H9 (cell line): ENCODE measurements at regions not wholly inside any gene's neighbourhood (a gene's known extent, or its start where the extent isn't known, plus 50 kb on each side); places are given as distances from the start of the nearest gene placed in this dataset.

Experiments used
- DNase-seq: peaks from one replicate; pipeline ENCODE4 v3.0.0-alpha.2; 2017
- H2AFZ ChIP-seq: one replicate; pipeline ENCODE4 v1.6.1; 2013; ENCODE audit warnings: mild to moderate bottlenecking, low read length, control low read depth, moderate library complexity
- H2AK5ac ChIP-seq: 2 replicates; pipeline ENCODE4 v1.6.1; 2013; ENCODE audit warnings: low read length, control low read depth, mixed read lengths; ENCODE audit not compliant: insufficient read length
- H2BK120ac ChIP-seq: one replicate; pipeline ENCODE4 v1.6.1; 2013; ENCODE audit warnings: low read depth, mild to moderate bottlenecking, low read length, control low read depth, inconsistent platforms; ENCODE audit not compliant: poor library complexity, severe bottlenecking
- H2BK12ac ChIP-seq: 2 replicates; pipeline ENCODE4 v1.6.1; 2013; ENCODE audit warnings: low read length, control low read depth, mixed read lengths, low read depth; ENCODE audit not compliant: insufficient read length
- H2BK15ac ChIP-seq: 2 replicates; pipeline ENCODE4 v1.6.1; 2013; ENCODE audit warnings: low read depth, low read length, control low read depth
- H2BK20ac ChIP-seq: one replicate; pipeline ENCODE4 v1.6.1; 2013; ENCODE audit warnings: low read depth, mild to moderate bottlenecking, low read length, control low read depth, inconsistent platforms; ENCODE audit not compliant: poor library complexity, severe bottlenecking
- H2BK5ac ChIP-seq: 2 replicates; pipeline ENCODE4 v1.6.1; 2013; ENCODE audit warnings: low read length, control low read depth, mixed read lengths; ENCODE audit not compliant: insufficient read length
- H3K14ac ChIP-seq: 2 replicates; pipeline ENCODE4 v1.6.1; 2013; ENCODE audit warnings: low read length, control low read depth; ENCODE audit not compliant: insufficient read depth
- H3K18ac ChIP-seq: 2 replicates; pipeline ENCODE4 v1.6.1; 2013; ENCODE audit warnings: low read depth, mild to moderate bottlenecking, mixed read lengths, low read length, control low read depth; ENCODE audit not compliant: insufficient read length
- H3K23ac ChIP-seq: 2 replicates; pipeline ENCODE4 v1.6.1; 2013; ENCODE audit warnings: low read length, control low read depth, mixed read lengths, low read depth; ENCODE audit not compliant: insufficient read length
- H3K23me2 ChIP-seq: 2 replicates; pipeline ENCODE4 v1.6.1; 2013; ENCODE audit warnings: low read depth, mild to moderate bottlenecking, mixed read lengths, low read length, control low read depth; ENCODE audit not compliant: insufficient read length, poor library complexity, severe bottlenecking
- H3K27ac ChIP-seq: 2 replicates; pipeline ENCODE4 v1.5.1; 2013; ENCODE audit warnings: low read length, control low read depth, mixed read lengths, low read depth; ENCODE audit not compliant: insufficient read length
- H3K27me3 ChIP-seq: 2 replicates; pipeline ENCODE4 v1.6.1; 2013; ENCODE audit warnings: low read length, control low read depth, inconsistent platforms; ENCODE audit not compliant: insufficient read depth
- H3K4ac ChIP-seq: 2 replicates; pipeline ENCODE4 v1.6.1; 2013; ENCODE audit warnings: low read depth, mild to moderate bottlenecking, control low read depth, inconsistent platforms, low read length, moderate library complexity
- H3K4me1 ChIP-seq: 2 replicates; pipeline ENCODE4 v1.6.1; 2013; ENCODE audit warnings: low read length, control low read depth, inconsistent platforms; ENCODE audit not compliant: insufficient read depth
- H3K4me2 ChIP-seq: 2 replicates; pipeline ENCODE4 v1.6.1; 2013; ENCODE audit warnings: low read length, control low read depth, mixed read lengths; ENCODE audit not compliant: insufficient read length, insufficient read depth
- H3K56ac ChIP-seq: 2 replicates; pipeline ENCODE4 v1.6.1; 2013; ENCODE audit warnings: low read depth, mild to moderate bottlenecking, mixed read lengths, low read length, control low read depth; ENCODE audit not compliant: insufficient read length
- H3K79me1 ChIP-seq: 2 replicates; pipeline ENCODE4 v1.6.1; 2013; ENCODE audit warnings: low read depth, mild to moderate bottlenecking, moderate library complexity, low read length, control low read depth, inconsistent platforms; ENCODE audit not compliant: insufficient read depth, poor library complexity, severe bottlenecking
- H3K79me2 ChIP-seq: 2 replicates; pipeline ENCODE4 v1.6.1; 2013; ENCODE audit warnings: low read length, control low read depth, inconsistent platforms; ENCODE audit not compliant: insufficient read depth
- H3K9ac ChIP-seq: 2 replicates; pipeline ENCODE4 v1.6.1; 2013; ENCODE audit warnings: low read length, control low read depth, mixed read lengths; ENCODE audit not compliant: insufficient read length; ENCODE audit errors: extremely low read depth
- H3K9me3 ChIP-seq: one replicate; pipeline ENCODE4 v1.6.1; 2013; ENCODE audit warnings: low read depth, low read length, inconsistent platforms; ENCODE audit not compliant: control insufficient read depth
- H3T11ph ChIP-seq: one replicate; pipeline ENCODE4 v1.6.1; 2013; ENCODE audit warnings: mild to moderate bottlenecking, low read length, control low read depth, inconsistent platforms
- H4K20me1 ChIP-seq: one replicate; pipeline ENCODE4 v1.6.1; 2013; ENCODE audit not compliant: control insufficient read depth, insufficient read length, insufficient read depth
- H4K5ac ChIP-seq: 2 replicates; pipeline ENCODE4 v1.6.1; 2013; ENCODE audit warnings: low read depth, mild to moderate bottlenecking, mixed read lengths, low read length, control low read depth; ENCODE audit not compliant: insufficient read length
- H4K8ac ChIP-seq: replicated peaks from 2 replicates; pipeline ENCODE4 v1.6.1; 2013; ENCODE audit warnings: low read length, control low read depth, mixed read lengths, low read depth; ENCODE audit not compliant: insufficient read length
- H4K91ac ChIP-seq: 2 replicates; pipeline ENCODE4 v1.6.1; 2013; ENCODE audit warnings: low read depth, mild to moderate bottlenecking, moderate library complexity, mixed read lengths, low read length, control low read depth; ENCODE audit not compliant: insufficient read length
- H3K27ac Mint-ChIP-seq, 3 experiments: 2 replicates in 2 of 3; 3 replicates in 1 of 3; pipeline ENCODE4 v1.8.0; 2020 to 2021; ENCODE audit warnings: mixed read lengths in 3 of 3, mild to moderate bottlenecking in 1 of 3, moderate library complexity in 1 of 3
- H3K27me3 Mint-ChIP-seq: 2 replicates; pipeline ENCODE4 v1.8.0; 2021; ENCODE audit warnings: low read depth, mild to moderate bottlenecking, moderate library complexity, mixed read lengths
- H3K36me3 Mint-ChIP-seq, 3 experiments: 2 replicates in 2 of 3; 3 replicates in 1 of 3; pipeline ENCODE4 v1.8.0; 2020 to 2021; ENCODE audit warnings: low read depth in 3 of 3, mixed read lengths in 3 of 3; ENCODE audit not compliant: insufficient read depth in 1 of 3
- H3K4me1 Mint-ChIP-seq, 2 experiments: 2 replicates each; pipeline ENCODE4 v1.8.0; 2020; ENCODE audit warnings: mixed read lengths in 2 of 2
- H3K4me3 Mint-ChIP-seq, 2 experiments: 2 replicates in 1 of 2; 3 replicates in 1 of 2; pipeline ENCODE4 v1.8.0; 2020 to 2021; ENCODE audit warnings: mild to moderate bottlenecking in 2 of 2, mixed read lengths in 2 of 2, moderate library complexity in 1 of 2
- H3K9me3 Mint-ChIP-seq, 2 experiments: 2 replicates in 1 of 2; 3 replicates in 1 of 2; pipeline ENCODE4 v1.8.0; 2020; ENCODE audit warnings: mild to moderate bottlenecking in 2 of 2, mixed read lengths in 2 of 2, moderate library complexity in 1 of 2
- CTCF ChIP-seq: fragments of 200-600 bp; sonication (generic); conservative IDR thresholded peaks from 3 replicates; pipeline ENCODE4 v1.8.0; 2021; ENCODE audit warnings: antibody characterized with exemption, mild to moderate bottlenecking
- WGBS: extraction: QIAGEN DNeasy Blood & Tissue Kit; methylation state at CpG from one replicate; pipeline ENCODE4 v1.1.7; 2013; ENCODE audit warnings: missing lambda C conversion rate, low lambda C conversion rate, mixed read lengths; ENCODE audit not compliant: insufficient read length; ENCODE audit errors: extremely low coverage; 5-methylcytosine and 5-hydroxymethylcytosine counted together

- Mint-ChIP-seq H3K9me3 (no peaks in the 10 kb centered on the region), H3K27ac (no peak overlapping the region), H3K27me3 (no peaks in the 10 kb centered on the region), H3K4me3 (no peak overlapping the region), H3K36me3 (no peaks in the 10 kb centered on the region), H3K4me1 (no peaks in the 10 kb centered on the region)
- Histone ChIP-seq H2AK5ac (no peak overlapping the region), H2BK12ac (no peak overlapping the region), H2BK5ac (no peak overlapping the region), H3K18ac (no peak overlapping the region), H4K91ac (no peak overlapping the region), H3K79me1 (no peaks in the 10 kb centered on the region), H3K4me1 (no peaks in the 10 kb centered on the region), H2BK15ac (no peak overlapping the region), H3K4ac (no peak overlapping the region), H3K14ac (no peak overlapping the region), H2AFZ (no peak overlapping the region), H4K5ac (no peak overlapping the region), H3K4me2 (no peak overlapping the region), H3K23ac (no peak overlapping the region), H3K23me2 (no peaks in the 10 kb centered on the region), H2BK120ac (no peak overlapping the region), H3K79me2 (no peaks in the 10 kb centered on the region), H3T11ph (no peak overlapping the region), H3K9ac (no peak overlapping the region), H3K56ac (no peak overlapping the region), H3K27me3 (no peaks in the 10 kb centered on the region), H4K8ac (no peak overlapping the region), H3K9me3 (no peaks in the 10 kb centered on the region), H4K20me1 (no peaks in the 10 kb centered on the region), H2BK20ac (no peak overlapping the region), H3K27ac (no peak overlapping the region)
- no peak for TF ChIP-seq CTCF
- no peak for DNase-seq
- WGBS = no CpG with 5 or more reads among the region's 6 CpGs
Measured at GRCh38 chr12:67727702-67728666, 79.4 kb downstream of the DYRK2 start.
